Upper lobe of left lung (tissue), 4 donors: ENCODE measurements at regions not wholly inside any gene's neighbourhood (a gene's known extent, or its start where the extent isn't known, plus 50 kb on each side); places are given as distances from the start of the nearest gene placed in this dataset.

Experiments
- EP300 ChIP-seq, 4 donors: sonication (generic); formaldehyde crosslinking; IDR thresholded peaks; one replicate each; pipeline ENCODE4 v1.5.1; 2017; ENCODE audit warnings: antibody characterized with exemption in 4 of 4, control low read depth in 2 of 4
- POLR2A ChIP-seq, 4 donors: fragments of 450-650 bp; IDR thresholded peaks; one replicate each; pipeline ENCODE4 v1.5.1; 2016 to 2017; ENCODE audit warnings: antibody characterized with exemption in 4 of 4, mild to moderate bottlenecking in 2 of 4
- POLR2AphosphoS5 ChIP-seq, 2 donors: sonication (generic); formaldehyde crosslinking; IDR thresholded peaks; one replicate each; pipeline ENCODE4 v1.5.1; 2017; ENCODE audit warnings: antibody characterized with exemption in 2 of 2
- TF ChIP-seq, protein P1 (sequence below), 6 experiments: fragments of 450-650 bp in 4 of 6; fragments of 200-600 bp in 2 of 6; sonication (generic) in 2 of 6; IDR thresholded peaks; one replicate each; pipeline ENCODE4 v1.5.1; 2016 to 2019; ENCODE audit warnings: antibody characterized with exemption in 6 of 6

DNA sequence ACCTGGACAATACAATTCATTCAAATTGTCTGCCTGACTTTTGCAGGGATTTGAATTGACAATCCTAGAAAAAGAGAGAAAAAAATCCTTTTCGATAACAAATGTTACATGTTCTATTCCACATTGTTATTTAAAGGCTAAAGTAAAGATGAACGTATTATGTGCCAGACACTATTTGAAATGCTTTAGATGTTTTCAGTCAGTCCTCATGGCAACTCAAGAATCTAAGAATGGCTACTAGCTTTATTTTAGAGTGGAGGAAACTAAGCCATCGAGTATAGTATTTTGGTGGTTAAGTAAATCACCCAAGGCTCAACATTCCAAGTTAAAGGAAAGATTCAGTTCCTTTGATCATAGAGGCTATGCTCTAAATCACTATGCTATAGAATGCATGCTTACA is 558.6 kb upstream of the MAN1A1 start:
- TF ChIP-seq, protein P1, sequence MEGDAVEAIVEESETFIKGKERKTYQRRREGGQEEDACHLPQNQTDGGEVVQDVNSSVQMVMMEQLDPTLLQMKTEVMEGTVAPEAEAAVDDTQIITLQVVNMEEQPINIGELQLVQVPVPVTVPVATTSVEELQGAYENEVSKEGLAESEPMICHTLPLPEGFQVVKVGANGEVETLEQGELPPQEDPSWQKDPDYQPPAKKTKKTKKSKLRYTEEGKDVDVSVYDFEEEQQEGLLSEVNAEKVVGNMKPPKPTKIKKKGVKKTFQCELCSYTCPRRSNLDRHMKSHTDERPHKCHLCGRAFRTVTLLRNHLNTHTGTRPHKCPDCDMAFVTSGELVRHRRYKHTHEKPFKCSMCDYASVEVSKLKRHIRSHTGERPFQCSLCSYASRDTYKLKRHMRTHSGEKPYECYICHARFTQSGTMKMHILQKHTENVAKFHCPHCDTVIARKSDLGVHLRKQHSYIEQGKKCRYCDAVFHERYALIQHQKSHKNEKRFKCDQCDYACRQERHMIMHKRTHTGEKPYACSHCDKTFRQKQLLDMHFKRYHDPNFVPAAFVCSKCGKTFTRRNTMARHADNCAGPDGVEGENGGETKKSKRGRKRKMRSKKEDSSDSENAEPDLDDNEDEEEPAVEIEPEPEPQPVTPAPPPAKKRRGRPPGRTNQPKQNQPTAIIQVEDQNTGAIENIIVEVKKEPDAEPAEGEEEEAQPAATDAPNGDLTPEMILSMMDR (IDR thresholded peaks at IDR 0.05), result no peak
- TF ChIP-seq POLR2A (IDR thresholded peaks at IDR 0.05) (no peak), POLR2AphosphoS5 (IDR thresholded peaks at IDR 0.05) (no peak), EP300 (IDR thresholded peaks at IDR 0.05) (no peak)
